HL-60 (cell line): ENCODE measurements at regions not wholly inside any gene's neighbourhood (a gene's known extent, or its start where the extent isn't known, plus 50 kb on each side); places are given as distances from the start of the nearest gene placed in this dataset.

ENCODE experiments used
- DNase-seq, 2 experiments: peaks; one replicate each; pipeline ENCODE4 v3.0.0-alpha.2; 2010 to 2020; ENCODE audit warnings: low read depth in 1 of 2, low spot score in 1 of 2
- H3K27ac ChIP-seq: fragments of 250-450 bp; sonication (Bioruptor Pico); replicated peaks from 2 replicates; pipeline ENCODE4 v1.5.1; 2020; ENCODE audit warnings: mild to moderate bottlenecking, moderate library complexity
- H3K27me3 ChIP-seq: fragments of 250-450 bp; sonication (Bioruptor Pico); 2 replicates; pipeline ENCODE4 v1.5.1; 2021; ENCODE audit warnings: mild to moderate bottlenecking, moderate library complexity; ENCODE audit not compliant: insufficient read depth, poor library complexity, severe bottlenecking
- H3K4me3 ChIP-seq: replicated peaks from 2 replicates; pipeline ENCODE4 v1.5.1; 2011; ENCODE audit warnings: mild to moderate bottlenecking, control low read depth, low read length; ENCODE audit not compliant: insufficient read depth
- GABPA ChIP-seq: IDR thresholded peaks from 2 replicates; pipeline ENCODE4 v1.6.1; 2012; ENCODE audit warnings: low read depth
- POLR2AphosphoS5 ChIP-seq: IDR thresholded peaks from 2 replicates; pipeline ENCODE4 v1.6.1; 2012; ENCODE audit warnings: low read depth
- SPI1 ChIP-seq: IDR thresholded peaks from 2 replicates; pipeline ENCODE4 v1.6.1; 2012; ENCODE audit warnings: low read depth, mild to moderate bottlenecking, borderline replicate concordance
- TF ChIP-seq, protein P1 (sequence below): IDR thresholded peaks from one replicate; pipeline ENCODE4 v1.5.1; 2011; ENCODE audit warnings: low read length, control low read depth, inconsistent platforms; ENCODE audit not compliant: insufficient read depth
- TF ChIP-seq, protein P2 (sequence below): IDR thresholded peaks from 2 replicates; pipeline ENCODE4 v1.6.1; 2012; ENCODE audit warnings: low read depth; ENCODE audit not compliant: insufficient replicate concordance

DNA sequence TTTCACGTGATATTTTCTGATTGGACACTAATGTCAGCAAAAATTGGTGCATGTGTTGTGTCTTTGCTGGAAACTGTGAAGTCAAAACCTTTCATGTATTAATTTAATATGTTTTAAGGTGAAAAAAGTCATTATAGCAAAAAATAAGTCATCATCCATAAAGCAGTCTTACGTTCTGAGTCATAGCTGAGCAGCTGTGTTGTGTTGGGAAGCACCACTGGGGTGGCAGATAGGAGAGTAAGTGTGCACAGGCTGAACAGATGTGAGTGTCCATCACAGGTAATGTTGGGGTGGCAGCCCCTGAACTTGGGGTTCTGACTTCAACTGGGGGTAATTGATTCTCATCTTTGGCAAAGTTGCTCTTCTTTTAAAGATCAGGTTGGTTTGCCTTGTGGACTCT lies 156.8 kb downstream of the NXNL2 start:
- Histone ChIP-seq H3K4me3 (no peak overlapping the region), H3K27me3 (no peaks in the 10 kb centered on the region), H3K27ac (no peak overlapping the region)
- no peak for DNase-seq
- TF ChIP-seq SPI1 (no peak), GABPA (no peak), POLR2AphosphoS5 (no peak)
- TF ChIP-seq, protein P1, sequence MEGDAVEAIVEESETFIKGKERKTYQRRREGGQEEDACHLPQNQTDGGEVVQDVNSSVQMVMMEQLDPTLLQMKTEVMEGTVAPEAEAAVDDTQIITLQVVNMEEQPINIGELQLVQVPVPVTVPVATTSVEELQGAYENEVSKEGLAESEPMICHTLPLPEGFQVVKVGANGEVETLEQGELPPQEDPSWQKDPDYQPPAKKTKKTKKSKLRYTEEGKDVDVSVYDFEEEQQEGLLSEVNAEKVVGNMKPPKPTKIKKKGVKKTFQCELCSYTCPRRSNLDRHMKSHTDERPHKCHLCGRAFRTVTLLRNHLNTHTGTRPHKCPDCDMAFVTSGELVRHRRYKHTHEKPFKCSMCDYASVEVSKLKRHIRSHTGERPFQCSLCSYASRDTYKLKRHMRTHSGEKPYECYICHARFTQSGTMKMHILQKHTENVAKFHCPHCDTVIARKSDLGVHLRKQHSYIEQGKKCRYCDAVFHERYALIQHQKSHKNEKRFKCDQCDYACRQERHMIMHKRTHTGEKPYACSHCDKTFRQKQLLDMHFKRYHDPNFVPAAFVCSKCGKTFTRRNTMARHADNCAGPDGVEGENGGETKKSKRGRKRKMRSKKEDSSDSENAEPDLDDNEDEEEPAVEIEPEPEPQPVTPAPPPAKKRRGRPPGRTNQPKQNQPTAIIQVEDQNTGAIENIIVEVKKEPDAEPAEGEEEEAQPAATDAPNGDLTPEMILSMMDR: no peak
- TF ChIP-seq, protein P2, sequence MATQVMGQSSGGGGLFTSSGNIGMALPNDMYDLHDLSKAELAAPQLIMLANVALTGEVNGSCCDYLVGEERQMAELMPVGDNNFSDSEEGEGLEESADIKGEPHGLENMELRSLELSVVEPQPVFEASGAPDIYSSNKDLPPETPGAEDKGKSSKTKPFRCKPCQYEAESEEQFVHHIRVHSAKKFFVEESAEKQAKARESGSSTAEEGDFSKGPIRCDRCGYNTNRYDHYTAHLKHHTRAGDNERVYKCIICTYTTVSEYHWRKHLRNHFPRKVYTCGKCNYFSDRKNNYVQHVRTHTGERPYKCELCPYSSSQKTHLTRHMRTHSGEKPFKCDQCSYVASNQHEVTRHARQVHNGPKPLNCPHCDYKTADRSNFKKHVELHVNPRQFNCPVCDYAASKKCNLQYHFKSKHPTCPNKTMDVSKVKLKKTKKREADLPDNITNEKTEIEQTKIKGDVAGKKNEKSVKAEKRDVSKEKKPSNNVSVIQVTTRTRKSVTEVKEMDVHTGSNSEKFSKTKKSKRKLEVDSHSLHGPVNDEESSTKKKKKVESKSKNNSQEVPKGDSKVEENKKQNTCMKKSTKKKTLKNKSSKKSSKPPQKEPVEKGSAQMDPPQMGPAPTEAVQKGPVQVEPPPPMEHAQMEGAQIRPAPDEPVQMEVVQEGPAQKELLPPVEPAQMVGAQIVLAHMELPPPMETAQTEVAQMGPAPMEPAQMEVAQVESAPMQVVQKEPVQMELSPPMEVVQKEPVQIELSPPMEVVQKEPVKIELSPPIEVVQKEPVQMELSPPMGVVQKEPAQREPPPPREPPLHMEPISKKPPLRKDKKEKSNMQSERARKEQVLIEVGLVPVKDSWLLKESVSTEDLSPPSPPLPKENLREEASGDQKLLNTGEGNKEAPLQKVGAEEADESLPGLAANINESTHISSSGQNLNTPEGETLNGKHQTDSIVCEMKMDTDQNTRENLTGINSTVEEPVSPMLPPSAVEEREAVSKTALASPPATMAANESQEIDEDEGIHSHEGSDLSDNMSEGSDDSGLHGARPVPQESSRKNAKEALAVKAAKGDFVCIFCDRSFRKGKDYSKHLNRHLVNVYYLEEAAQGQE: no peak

DNA sequence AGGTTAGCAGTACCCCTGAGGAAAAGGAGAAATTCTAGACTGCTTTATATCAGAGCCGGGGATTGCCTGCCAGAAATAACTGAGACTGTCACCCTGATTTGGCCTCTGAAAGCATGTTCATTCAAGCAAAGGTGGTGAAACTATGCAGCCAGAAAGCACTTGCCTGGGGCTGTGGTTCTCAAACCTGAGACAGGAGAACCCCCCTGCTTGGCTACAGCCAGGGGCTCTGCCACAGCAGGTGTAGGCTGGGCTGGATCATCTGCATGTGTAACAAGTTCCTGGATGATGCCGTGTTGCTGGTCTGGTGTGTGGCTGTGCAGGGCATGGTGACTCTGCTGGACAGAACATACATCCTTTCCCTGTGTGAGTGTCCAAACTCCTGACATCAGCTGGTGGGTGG lies 157.8 kb downstream of the NXNL2 start:
- Histone ChIP-seq H3K27ac (no peak overlapping the region), H3K4me3 (no peak overlapping the region), H3K27me3 (no peaks in the 10 kb centered on the region)
- TF ChIP-seq, protein P2: no peak
- TF ChIP-seq GABPA (no peak), POLR2AphosphoS5 (no peak), SPI1 (no peak)
- DNase-seq: no peak

DNA sequence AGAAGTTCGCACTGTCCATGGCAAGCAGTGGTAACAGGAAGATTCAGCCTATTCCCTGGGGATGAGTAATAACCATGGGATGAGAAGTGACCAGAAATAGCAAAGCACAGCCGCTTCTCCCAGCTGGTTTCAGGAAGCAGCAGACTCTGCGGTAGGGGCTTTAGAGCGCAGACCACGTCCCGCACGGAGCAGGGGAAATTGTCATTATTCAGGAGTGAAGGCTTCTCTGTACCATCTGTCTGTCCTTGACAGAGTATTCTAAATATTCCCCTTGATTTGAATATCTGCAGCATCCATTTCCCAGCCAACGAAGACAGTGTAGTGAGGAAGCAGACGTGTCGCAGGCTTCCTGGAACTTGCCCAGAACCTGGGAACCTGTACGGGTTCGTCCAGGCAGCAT lies 159.6 kb downstream of the NXNL2 start:
- TF ChIP-seq GABPA (no peak), POLR2AphosphoS5 (no peak), SPI1 (no peak)
- TF ChIP-seq, protein P1: no peak
- TF ChIP-seq, protein P2: no peak
- H3K27me3 ChIP-seq: no peaks in the 10 kb centered on the region
- DNase-seq: no peak
- H3K27ac ChIP-seq: no peak overlapping the region
- H3K4me3 ChIP-seq: no peak overlapping the region

DNA sequence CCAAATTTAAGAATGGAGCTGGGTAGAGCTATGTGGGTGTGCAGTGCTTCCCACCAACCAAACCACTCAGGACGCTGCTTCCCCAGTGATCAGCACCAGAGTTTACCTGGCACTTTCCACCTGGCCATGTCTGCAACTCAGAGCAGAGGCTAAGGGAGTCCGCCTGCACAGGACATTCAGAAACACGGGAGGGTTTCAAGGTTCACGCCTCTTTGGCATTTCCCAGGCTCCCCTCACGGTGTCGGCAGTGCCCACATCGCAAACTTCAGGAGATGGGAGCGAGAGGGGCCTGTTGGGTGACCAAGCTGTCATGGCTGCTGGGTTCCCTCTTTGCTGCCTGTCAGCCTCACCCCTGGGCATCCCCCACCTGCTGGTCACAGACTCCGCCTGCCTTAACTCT lies 161.5 kb downstream of the NXNL2 start:
- H3K27ac ChIP-seq: no peak overlapping the region
- TF ChIP-seq, protein P1: no peak
- no peak for TF ChIP-seq SPI1
- TF ChIP-seq GABPA: no peak
- no peak for TF ChIP-seq POLR2AphosphoS5
- TF ChIP-seq, protein P2: no peak
- no peak for DNase-seq
- H3K27me3 ChIP-seq: no peaks in the 10 kb centered on the region
- no peak overlapping the region for H3K4me3 ChIP-seq
